ENCODE measurements at regions not wholly inside any gene's neighbourhood (a gene's known extent, or its start where the extent isn't known, plus 50 kb on each side); places are given as distances from the start of the nearest gene placed in this dataset.

DNA sequence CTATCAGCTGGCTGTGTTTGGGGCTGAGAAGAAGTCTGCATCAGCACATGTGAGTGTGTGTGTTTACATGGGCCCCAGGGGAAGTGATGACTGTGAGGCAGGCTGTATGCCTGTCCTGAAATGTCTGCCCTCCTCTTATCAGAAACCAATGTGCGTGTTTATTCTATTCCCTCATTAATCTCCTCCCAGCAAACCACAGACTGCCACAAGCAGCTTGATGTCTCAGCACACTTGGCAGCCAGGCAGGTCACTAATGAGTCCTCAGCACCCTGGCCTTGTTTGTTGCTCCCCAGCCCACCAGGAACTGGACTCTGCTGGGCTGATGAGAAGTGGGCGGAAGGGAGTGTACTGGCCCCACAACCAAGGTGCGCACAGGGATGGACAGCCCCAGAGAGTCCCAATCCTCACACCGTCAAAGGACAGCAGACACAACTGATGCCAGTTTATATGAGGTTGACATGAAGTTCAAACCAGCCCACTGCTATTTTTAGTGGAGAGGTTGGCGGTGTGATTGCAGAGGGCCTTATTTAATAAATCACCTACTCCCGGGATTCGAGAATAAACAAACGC lies 225.8 kb downstream of the ETS1 start:
- DNase-seq, result no peak

DNA sequence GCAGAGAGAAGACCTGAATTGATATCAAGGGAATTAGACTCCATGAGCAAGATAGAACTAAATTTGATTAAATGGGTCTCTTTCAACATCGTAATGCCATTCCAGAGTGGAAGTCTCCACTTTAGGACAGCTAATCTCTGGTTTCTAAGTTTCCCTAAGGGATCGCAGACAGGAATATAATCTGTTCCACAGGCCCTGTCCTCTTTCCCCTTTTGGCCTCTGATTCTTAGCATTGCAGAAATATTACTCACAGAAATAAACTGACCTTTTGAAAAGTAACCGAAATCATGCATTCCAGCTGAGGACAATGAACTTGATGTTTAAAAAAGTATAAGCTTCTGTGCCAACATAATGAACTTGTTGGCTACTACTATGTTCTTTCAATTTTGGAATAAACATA lies 227.8 kb downstream of the ETS1 start:
- no peak for DNase-seq

DNA sequence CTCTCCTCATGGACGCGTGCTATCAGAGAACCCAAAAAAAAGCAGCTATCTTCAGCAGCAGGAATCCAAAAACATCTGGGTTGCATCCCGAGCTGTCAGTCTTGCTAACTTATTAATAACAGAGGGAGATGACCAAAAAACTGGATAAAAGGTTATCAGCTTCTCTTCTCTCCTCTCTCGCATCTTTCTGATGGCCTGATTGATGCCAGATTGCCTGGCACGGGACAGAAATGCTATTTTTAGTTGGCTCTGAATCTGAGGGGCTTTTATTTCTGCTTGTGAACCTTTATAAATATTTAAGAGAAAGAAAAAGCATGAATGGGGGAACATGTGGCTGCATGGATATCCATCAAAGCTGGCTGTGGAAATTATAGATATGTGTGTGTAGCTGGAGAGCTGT lies 230.3 kb downstream of the ETS1 start:
- no peak for DNase-seq

DNA sequence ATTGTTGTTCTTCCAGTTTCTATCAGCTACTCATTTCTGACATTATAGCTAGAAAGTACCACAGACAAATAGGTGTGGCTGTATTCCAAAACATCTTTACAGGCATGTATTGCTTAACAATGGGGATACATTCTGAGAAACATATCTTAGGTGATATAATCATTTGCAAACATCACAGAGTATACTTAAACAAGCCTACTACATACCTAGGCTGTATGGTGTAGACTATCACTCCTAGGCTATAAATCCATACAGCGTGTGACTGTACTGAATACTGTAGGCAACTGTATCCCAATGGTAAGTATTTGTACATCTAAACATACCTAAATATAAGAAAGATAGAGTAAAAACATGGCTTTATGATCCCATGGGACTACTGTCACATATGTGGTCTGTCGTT lies 231.8 kb downstream of the ETS1 start:
- DNase-seq, result no peak

DNA sequence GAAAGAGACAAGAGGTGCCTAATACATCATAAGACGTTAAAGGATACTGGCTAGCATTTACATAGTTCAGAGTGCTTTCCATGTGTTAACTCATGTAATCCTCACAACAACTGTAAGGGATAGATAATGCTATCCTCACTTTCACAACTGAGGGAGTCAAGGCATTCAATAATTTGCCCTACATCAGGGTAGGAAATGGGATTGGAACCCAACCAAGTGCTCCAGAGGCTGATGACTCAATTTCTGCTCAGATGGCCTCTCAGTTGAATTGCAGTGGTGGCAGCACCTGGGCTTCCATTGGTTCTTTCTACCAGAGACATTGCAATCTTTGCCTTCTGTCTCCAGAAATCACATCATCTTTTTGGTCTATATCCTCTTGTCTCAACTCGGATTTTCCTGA lies 232.9 kb downstream of the ETS1 start:
- no peak for DNase-seq

DNA sequence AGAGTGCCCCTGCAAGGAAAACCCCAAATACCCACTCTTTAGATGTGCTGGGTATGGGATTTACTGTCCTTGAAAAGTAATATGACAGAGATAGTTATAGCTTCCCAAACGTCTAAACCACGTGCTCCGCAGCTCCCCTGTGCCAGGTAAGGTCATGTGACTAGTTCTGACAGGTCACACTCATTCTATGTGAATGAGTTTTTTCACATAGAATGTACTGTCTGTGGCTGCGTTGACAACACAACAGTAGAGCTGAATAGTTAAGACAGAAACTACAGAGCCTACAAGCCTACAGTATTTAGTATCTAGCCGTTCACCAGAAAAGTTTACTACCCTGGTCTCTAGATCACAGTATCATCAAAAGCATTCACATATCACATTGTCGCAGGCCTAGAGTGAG lies 236.2 kb downstream of the ETS1 start:
- DNase-seq, result no peak

DNA sequence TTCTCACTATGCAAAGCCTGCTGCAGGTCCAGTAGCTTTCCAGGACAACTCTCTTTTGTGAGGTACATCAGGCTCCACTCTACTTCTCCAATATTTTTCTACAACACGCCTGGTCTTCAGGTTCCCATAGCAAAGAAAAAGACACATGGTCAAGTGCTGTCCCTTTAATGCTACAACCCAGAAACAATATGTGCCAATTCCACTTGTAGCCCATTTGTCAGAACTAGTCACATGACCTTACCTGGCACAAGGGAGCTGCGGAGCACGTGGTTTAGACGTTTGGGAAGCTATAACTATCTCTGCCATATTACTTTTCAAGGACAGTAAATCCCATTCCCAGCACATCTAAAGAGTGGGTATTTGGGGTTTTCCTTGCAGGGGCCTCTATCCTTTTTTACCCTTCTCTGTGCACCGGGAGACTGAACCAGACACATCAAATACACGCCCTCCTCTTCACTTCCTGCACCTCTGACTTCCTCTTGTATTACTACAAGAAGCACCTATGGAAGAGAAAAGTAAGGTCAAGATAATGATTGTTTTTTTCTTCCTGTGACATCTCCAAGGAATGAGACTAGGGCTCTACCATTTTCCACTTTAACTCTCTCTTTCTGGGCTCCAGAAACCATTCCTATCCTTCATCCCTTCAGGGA lies 237.6 kb downstream of the ETS1 start:
- peak; percentile 8 for DNase-seq

DNA sequence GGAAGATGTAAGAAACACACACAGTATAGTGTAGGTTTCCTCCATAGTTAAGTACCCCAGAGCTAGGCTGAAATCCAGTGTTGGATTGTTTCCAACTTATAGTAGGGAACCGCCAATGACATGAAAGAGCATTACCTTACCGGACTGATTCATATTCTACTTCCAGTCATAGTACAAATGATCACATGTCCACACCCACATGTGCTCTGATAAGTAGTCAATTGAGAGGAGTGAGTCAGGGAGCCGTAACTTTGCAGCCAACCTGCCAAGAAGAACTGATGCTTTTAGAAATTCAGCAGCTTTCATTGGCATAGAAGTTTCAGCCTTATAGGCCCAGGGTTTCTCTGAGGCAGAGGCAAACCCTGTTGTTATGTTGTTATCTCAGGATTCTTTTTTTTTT lies 240.6 kb downstream of the ETS1 start:
- DNase-seq, result peak; percentile 34

DNA sequence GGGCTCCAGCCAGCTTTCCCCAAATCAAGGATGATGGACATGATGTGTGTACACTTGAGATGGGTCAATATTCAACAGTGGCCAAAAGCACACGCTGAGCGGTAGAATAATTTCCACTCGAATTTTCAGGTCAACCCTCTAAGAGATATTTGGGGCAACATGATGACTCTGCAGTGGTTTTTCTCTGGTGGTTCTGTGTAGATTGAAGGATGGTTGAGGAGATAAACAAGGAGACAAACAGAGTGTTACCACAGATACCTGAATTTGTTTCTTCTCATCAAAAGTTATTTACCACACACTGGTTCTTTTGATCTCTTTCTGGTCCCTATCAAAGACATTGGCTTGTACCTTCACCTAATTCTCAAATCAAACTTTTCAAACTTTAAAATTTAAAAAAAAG lies 242.0 kb downstream of the ETS1 start:
- peak; percentile 83 for DNase-seq

DNA sequence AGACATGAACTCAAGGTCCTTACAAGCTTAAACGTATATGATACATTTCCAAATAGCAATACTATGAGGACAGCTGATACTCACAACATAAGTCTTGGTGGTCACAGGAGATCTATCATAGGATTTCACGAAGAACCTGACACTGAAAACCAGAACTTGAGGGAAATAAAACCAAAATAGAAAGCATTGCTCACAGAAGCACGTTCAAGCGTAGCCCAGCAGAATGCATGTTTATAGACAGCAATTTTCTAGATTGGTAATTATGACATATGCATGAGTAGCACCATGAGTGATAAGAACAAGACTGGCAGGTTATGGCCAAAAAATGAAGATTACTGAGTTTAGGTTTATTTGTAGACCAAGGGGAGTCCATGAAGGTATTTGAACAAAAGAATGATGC lies 243.5 kb downstream of the ETS1 start:
- DNase-seq, result no peak

DNA sequence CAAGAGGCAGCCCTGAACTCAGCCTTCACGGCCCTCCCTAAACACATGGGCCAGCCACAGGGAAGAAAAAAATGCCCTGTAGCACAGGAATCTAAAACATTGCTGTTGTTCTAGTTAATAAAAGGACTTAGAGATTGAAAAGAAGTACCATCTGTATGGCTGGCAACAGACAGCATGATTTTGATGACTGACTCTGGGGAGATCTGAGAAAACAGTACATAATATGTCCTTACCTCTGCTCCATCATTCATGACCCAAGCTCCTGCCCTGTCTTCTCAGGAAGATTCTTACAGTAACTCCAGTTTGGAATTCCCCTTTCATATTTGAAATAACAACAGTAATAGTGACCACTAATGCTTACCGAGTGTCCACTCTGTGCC lies 244.2 kb downstream of the ETS1 start:
- DNase-seq, result no peak

DNA sequence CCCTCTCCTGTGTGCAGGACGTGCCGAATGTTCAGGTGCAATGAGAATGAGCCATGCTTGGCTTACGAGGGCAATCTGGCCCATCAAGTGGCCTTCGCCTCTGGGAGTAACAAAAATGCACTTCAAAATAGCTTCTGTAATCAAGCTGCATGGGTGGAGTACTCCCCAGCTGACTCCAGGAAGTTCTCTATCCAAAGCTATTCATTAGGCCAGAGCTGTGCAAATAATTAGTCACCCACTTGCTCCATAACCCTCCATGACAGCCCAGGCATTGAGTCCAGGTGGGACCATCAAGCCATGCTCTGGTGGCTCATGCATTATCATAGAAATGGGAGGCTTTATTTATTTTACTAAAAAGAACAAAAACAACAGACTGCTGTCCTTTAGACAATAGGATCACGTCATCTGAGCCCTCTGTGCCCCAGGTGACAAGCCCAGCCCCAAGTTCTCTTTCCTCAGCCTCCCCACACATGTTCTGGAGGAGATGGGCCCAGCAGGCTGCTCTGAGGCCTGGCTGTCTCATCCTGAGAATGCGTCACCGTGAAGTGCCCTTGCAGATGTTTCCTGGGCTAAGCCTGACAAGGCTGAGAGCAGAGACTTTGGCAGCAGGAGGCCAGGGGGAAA lies 244.7 kb downstream of the ETS1 start:
- DNase-seq, result peak; percentile 72

DNA sequence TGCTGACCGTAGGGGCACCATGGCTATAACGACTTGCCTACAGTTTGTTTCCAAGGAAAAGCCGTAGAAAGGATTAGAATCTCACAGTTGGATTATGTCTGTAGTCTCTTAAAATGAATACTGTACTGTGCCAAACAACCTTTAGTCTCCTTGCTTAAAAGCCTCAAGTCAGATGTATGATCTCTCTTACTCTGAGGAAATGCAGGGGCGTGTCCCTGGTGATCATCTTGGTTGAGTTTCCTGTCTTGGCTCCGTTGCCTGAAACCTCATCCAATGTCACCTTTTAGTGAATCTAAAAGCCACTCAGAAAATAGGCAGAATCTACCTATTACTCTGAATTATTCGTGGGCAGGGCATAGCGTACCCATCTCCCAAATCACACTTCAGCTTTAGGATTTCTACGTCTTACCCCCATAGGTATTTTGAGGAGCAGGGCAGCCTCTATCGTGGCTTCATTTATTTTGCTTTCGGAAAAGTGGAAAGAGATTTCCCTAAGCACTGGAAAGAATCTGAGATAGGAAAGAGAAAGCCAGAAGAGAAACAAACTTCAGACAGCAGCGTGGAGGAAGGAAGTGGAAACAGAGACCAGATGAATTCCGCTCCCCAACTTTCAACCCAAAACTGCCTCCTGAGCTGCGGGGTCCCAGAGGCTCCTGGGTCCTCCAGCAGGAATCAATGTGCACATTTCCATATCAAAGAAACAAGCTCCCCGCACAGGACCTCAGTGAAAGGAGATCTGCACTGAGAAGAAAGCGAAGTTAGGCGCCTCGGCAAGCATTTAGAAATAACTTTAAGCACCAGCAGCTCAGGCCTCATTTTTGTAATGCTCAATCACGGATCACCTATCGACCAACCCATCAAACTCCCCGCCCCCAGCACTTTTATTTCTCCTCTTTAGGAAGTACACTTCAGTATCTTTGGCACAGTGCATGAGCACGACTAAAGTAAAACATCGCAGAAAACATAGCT lies 245.8 kb downstream of the ETS1 start:
- DNase-seq, result peak; percentile 85

DNA sequence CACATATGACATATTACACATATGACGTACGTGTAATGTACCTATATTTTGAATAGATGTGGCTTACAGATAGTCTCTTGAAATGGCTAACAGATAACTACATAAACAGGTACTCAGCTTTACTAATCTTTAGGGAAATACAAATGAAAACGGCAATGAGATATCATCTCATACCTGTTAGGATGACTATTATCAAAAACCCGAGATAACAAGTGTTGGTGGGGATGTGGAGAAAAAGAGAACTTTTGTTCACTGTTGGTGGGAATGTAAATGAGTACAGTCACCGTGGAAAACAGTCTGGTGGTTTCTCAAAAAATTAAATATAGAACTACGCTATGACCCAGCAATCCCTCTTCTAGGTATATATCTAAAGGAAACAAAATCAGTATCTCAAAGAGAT lies 247.6 kb downstream of the ETS1 start:
- DNase-seq, result peak; percentile 45

DNA sequence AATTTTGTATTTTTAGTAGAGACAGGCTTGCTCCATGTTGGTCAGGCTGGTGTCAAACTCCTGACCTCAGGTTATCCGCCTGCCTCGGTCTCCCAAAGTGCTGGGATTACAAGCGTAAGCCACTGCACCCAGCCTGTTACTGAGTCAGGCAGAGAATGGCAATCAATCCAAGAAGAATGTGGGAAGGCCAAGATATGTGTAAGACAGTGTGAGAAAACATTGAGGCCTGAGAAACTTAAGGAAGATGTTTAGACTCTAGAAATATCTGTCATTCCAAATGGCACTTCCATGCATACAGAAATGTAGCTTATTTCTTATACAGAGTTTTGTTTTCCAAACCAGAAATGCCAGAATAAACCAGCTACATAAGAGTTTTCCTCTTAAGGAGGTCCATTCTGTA lies 248.5 kb downstream of the ETS1 start:
- no peak for DNase-seq

DNA sequence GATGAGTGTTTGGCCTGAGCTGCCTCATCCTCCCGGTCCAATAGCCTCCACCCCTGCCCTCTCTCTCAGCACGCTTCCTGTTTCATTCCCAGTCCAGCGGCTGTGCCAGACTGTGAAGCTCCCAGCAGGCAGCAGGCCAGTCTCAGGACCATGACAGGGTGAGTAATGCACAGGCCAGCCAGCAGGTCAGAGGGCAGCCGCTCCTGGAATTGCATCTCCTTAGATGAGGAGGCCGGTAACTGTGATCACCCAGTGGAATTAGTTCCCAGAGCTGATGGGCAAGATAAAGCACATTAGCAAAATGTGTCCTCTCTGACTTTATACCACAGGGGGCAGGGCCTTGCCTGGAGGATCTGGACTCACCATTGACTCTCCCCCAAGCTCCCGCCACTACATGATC lies 251.2 kb downstream of the ETS1 start:
- DNase-seq, result no peak

DNA sequence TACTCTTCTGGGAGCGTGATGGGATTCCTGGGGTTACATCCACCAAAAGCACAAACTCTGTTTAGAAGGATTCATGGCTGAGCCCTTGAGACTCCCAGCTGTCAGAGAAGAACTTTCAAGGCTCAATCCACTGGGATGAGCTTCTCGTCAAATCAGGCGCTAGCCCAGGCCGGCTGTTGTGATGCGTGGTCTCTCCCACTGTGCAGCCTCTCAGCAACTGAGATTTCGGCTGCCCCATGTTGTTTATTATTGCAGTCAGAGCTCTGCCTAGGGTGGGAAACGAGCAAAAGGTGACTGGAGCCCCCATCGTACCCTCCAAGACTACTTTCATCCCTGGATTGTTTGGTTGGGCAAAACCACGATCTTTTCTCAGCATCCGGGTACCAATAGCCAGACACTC lies 251.6 kb downstream of the ETS1 start:
- no peak for DNase-seq

DNA sequence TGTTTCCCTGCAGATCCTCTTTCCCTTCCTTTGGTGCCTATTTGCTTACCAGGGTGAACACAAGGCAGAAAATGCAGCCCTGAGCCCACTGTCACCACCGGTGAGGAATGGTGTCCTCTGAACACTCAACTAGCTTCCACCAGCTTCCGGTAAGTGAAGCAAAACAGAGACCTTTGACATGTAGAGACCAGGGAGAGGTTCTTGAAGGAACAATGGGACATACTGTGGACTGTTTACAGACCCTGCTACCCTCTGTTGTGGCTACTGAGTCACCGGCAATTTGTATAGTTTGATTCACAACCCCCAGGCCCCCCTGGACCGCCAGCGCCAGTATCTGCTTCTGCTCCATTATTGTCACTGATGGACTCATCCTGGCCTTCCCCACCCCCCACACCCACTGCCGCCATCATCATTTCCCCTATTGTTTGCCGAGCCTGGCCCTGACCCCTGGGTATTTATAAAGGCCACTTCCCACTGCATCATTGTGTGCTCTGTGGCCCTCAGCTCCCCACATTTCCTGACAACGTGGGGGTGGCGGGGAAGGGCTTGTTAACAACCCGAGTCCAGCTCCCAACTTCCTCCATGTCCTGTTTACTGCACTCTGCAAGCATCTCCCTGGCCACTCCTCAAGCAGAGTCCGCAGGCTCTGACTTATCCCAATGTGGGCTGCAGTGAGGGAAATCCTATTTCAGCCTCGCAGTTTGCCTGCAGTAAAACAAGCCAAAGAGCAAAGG lies 252.9 kb downstream of the ETS1 start:
- DNase-seq, result no peak

DNA sequence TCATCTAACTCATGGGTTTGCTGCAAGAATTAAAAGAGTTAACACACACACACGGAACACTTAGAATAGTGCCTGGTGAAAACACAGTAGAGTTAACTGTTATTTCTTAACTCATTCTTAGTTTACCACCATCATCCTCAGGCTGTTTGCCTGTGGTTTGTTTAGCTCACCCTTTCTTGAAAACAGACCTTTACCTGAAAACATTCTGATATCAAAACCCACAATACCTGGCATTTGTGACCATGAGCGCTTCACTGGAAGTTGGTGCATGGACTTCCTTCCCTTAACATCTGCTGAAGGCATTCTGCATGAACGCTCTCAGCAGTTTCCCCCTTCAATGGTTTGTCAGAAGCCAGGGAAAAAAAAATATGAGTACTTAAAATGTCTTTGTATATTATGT lies 256.0 kb downstream of the ETS1 start:
- no peak for DNase-seq

DNA sequence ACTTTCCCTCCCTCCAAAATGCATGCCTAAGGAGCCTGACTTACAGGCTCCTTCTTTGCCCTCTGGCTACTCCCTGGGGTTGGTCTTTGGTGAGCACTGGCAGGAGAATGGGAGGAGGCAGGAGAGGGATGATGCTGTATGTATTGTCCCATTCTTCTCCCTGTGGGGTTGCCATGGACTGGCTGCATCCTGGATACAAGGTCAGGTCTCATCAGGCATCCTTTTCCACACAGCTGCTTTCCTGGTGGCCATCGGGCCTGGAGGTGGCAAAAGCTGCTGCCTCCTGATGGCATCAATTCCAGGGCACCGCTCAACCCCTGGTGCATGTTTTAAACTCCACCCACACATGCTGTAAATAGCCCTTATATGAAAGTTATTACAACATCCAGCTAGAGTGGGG lies 257.2 kb downstream of the ETS1 start:
- DNase-seq, result no peak

DNA sequence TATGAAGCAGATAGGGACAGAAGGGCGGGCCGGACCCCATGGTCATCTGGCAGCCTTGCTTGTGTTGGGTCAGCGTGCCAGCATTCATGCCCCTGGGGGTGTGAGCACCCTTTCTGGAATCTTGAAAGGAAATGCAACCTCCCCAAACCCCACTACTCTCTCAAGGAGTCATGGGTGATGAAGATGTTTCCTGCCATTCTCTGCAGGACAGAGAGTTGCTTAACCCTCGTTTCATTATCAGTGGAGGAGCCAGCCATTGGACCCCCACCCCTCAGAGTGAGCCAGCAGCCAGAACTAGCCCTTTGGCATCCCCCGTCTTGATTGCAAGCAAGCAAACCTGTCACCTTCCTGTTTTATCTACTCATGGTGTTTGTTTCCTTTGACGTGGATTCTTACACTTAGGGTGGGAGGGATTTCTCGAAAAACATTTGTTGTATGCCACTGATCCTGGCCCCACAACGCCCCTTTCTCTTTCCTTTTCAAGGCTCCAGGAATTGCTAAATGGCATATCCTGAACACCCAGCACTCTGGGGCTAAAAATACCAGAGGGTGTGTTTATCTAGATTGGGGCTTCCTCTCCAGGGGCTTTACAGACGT lies 258.3 kb downstream of the ETS1 start:
- peak; percentile 80 for DNase-seq

DNA sequence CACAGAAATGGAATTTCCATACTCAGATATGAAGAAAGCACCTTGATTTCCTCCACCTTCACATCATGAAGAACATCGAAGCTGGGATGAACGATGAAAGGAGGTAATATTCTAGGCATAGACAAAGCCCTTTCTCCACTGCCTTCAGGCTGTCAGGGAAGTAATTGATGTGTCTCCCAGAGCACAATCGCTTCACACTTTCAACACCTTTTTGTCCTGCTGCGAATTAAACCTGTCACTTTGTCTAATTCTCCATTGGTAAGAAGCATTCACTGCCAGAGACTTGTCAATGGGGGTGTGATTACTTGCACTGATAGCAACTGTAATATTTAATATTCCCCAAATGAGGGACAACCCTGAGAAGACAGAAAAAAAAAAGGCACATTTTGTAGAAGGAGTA lies 260.1 kb downstream of the ETS1 start:
- DNase-seq, result no peak

DNA sequence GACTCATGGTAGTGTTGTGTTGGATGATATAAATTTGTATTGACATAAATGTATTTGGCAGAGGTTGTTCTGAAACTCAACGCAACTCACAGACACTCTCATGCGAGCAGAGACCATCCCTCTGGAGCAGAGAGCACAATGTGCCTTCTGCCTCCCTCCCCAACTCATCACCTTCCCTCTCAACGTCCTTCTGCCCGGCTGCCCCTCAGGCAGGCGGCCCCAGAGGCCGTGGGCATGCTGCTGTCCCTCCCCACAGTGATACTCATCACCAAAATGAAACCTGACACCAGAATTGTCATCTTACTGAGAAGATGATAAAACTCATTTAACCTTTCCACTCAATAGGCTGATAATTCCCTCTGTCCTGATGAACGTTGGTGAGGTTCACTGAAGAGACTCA lies 260.6 kb downstream of the ETS1 start:
- no peak for DNase-seq
